Suppressor macrophage treated with lipopolysaccharide for 1 hour (primary cell): ENCODE measurements at regions not wholly inside any gene's neighbourhood (a gene's known extent, or its start where the extent isn't known, plus 50 kb on each side); places are given as distances from the start of the nearest gene placed in this dataset.
"Not testable (repeated sequence)": the region's sequence is repeated elsewhere in the genome, so short reads cannot be mapped to it uniquely, and the experiment has no call there.

ENCODE experiments used
- DNase-seq, 3 donors: peaks; one replicate each; pipeline ENCODE4 v3.0.0-alpha.2; 2020 to 2022

- no peak for DNase-seq
Measured at GRCh38 chr12:5328669-5329517, 103.0 kb upstream of the NTF3 start.

DNA sequence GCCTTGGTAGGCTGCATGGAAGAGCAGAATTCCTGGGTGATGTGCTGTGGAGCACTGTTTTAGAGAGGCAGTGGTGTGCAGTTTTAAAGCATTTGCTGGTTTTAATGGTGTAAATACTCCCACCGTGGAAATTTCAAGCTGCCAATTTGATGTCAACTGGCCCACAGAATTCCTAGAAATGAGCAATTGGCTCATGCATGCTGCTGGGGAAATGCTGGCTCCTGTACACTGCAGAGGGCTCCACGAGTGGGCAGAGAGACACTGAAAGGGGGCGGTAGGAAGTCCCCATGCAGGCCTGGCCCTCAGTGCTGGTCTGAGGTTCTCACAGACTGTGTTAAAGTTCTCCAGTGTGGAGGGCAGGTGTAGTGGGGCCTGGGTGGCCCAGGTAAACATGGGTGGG lies 99.4 kb upstream of the NTF3 start:
- peak; percentile 34 to 55 (median 48) for DNase-seq

DNA sequence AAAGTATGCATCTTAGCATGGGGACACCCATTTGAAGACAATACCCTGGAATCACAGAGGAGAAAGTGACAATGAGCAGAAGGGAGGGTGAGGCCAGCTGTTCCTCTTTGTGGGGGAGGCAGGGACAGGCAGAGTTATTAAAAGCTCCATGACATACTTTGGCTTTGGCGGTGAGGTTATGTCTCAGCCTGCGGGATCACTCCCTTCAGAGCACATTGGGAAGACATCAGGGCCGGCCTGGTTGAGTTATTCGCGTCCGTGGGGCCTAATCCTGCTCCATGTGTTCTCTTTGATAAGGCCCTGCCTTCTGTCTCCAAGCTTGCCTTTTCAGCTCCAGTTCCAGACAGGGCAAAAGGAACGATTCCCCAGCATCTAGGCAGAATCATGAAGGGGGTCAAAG lies 98.8 kb upstream of the NTF3 start:
- peak in 1 of 3 donors; percentile 7 for DNase-seq

DNA sequence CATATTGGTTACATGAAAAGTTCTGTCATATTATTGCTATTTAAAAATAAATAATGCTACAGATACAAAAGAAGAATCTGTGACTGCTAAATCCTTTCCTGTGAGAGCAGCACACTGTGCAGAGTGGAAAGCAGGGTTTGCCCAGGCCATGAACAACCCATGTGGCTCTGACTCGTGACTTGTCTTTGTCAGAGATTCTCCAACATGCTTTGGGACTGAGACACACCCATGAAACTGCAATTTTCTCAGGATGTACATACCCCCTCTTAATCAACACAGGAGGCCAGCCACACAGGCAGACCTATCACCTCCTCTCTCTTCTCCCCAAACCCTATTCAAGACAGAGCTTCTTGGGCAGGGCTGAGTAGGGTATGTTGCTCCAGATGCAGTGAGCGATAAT lies 96.8 kb upstream of the NTF3 start:
- DNase-seq = no peak

DNA sequence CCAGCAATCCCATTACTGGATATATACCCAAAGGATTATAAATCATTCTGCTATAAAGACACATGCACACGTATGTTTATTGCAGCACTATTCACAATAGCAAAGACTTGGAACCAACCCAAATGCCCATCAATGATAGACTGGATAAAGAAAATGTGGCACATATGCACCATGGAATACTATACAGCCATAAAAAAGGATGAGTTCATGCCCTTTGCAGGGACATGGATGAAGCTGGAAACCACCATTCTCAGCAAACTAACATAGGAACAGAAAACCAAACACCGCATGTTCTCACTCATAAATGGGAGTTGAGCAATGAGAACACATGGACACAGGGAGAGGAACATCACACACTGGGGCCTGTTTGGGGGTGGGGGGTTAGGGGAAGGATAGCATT lies 90.8 kb upstream of the NTF3 start:
- DNase-seq = not testable (repeated sequence)

DNA sequence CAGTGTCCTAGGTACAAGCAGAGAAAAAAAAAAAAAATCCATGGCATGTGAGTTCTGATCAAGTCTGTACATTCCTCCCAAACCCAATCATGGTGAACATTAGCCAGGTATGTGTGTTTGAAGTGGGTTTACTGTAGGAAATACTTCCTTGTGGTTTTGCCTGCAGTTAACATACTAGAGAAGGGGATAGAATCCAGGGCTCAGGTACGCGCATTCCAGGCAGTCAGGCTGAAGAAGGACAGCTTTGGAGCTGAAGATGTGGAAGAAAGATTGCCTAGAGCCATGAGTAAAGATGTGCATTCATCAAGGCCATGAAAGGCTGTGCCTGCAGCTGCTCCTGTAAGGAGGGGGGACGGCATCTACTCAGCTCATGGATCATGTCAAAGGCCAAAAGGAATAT lies 88.2 kb upstream of the NTF3 start:
- no peak for DNase-seq

DNA sequence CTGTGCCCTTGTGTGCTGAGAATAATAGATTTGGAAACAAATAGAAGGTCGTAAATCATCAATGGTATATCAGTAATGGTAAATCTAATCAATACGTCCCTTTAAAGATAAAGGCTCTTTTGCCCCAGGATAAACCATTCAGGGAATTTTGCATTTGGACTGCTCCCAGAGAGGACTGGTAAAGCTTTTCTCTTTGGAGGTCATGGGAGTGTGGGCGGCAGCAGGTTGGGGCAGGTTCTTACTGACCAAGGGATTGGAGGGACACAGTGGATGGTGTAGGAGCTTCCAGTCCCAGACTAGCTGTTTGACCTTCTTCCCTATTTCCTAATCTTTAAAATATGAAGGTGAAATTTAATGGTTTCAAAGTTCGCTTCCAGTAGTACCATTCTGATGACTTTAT lies 87.8 kb upstream of the NTF3 start:
- no peak for DNase-seq

- no peak for DNase-seq
Measured at GRCh38 chr12:5345534-5345933, 86.4 kb upstream of the NTF3 start.

- DNase-seq = no peak
Measured at GRCh38 chr12:5348057-5348456, 83.9 kb upstream of the NTF3 start.

GRCh38 chr12:5348491-5348890 lies 83.4 kb upstream of the NTF3 start:
- no peak for DNase-seq

DNA sequence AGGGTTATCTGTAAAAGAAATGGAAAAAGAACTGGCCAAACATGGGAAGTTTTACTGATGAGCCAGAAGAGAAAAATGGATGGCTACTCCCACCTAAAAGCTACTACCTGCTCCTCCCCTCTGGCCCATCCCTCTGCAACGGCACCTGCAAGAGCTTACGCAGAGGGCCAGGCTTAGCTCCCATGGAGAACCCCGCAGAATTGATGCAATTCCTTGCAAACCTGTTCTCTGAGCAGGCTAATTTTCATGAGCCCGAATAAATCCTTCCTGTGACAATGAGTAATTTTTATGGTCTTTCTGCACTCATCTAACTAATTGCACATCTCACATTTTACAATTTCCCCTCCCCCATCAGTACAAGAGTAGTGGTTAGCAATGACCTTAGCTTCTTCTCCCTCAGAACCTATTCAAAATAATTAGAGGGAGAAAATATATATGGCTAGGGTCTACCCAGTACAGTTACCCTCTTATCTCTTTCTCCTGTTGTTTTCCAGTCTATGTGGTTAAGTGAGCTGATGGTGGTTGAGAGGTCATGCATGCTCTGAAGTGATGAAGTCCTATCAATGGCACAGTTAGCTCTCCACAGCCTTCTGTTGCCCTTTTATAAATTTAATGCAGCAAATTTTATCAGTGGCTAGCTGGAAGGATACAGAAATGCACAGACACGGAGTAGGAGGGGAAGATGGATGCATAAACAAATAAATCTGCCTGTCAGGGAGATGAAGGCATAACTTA lies 67.7 kb upstream of the NTF3 start:
- no peak for DNase-seq

GRCh38 chr12:5369298-5369697 lies 62.6 kb upstream of the NTF3 start:
- no peak for DNase-seq

DNA sequence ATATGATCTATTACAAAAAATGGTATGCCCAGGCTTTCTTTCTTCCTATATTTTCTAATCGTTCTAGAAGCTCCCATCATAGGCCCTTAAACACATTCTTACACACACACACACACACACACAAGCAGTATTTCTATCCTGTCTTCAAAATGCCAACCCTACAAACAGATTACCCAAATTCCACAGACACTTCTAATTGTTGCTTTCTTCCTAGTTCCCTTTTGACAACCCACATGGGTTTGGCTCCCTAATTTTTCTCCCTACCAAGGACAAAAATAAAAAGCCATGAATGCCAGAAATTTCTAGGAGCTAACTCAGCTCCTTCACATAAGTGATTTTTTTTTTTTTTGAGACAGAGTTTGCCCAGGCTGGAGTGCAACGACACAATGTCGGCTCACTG lies 60.3 kb upstream of the NTF3 start:
- no peak for DNase-seq

GRCh38 chr12:5374713-5375112 lies 57.2 kb upstream of the NTF3 start:
- no peak for DNase-seq

GRCh38 chr12:5375547-5376295 lies 56.2 kb upstream of the NTF3 start:
- DNase-seq = no peak

DNA sequence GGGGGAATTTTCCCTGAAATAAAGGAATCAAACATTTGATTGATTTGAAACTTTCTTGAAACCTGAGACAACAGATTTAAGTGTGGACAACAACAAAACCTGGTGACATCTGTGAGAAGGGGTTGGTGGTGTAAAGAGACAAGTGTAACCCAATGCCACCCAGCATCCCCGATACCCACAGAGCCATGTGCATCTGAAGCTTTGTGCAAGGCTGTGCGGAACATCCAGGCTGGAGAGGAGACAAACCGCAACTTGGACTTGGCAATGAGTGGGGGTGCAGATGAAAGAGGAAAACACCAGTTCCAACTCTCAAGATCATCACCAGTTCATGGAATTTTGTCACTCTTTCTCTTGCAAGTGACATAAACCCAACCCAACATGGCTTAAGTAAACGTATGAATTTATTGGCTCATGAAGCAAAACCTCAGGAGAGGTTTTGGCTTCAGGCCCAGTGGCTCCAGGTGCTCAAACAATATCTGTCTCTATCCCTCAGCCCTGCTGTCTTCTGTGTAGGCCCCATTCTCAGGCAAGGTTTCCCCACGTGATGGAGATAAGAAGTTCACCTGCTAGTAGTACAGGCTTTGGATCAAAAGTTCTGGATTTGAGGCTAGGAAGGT lies 55.2 kb upstream of the NTF3 start:
- no peak for DNase-seq

GRCh38 chr12:5377997-5378592 lies 53.8 kb upstream of the NTF3 start:
- no peak for DNase-seq

GRCh38 chr12:5379749-5380496 lies 52.0 kb upstream of the NTF3 start:
- DNase-seq = no peak
